Endothelial cell of umbilical vein (primary cell): ENCODE measurements at regions not wholly inside any gene's neighbourhood (a gene's known extent, or its start where the extent isn't known, plus 50 kb on each side); places are given as distances from the start of the nearest gene placed in this dataset.

Experiments
- BruUV-seq: library from RNA; stranded (reverse); fragments of 400-500 nt; replicated peaks from 2 replicates; lab custom pipeline; 2021; lab: Mats Ljungman, UMichigan
- CTCF ChIA-PET: fragments of 300-600, 350-600 bp; sonication (Branson Sonifier 250); formaldehyde crosslinking; loops from one replicate; lab custom pipeline; 2021; ENCODE audit warnings: antibody characterized with exemption, inconsistent platforms; lab: Charles Lee
- POLR2A ChIA-PET: fragments of 300-600, 350-600 bp; sonication (Branson Sonifier 250); formaldehyde crosslinking; loops from one replicate; lab custom pipeline; 2021; ENCODE audit warnings: antibody characterized with exemption, inconsistent platforms; lab: Charles Lee
- DNase-seq: peaks from one replicate; pipeline ENCODE4 v3.0.0-alpha.2; 2011; ENCODE audit warnings: low read depth, low spot score
- FAIRE-seq: peaks from 2 replicates; lab custom pipeline; 2011; peaks lifted over from hg19 to GRCh38; lab: Jason Lieb, UNC
- H2AFZ ChIP-seq: 2 replicates; pipeline ENCODE4 v1.6.0; 2012; ENCODE audit warnings: low read depth, low read length, control low read depth, inconsistent platforms
- H3K27ac ChIP-seq: 2 replicates; pipeline ENCODE4 v1.5.1; 2011; ENCODE audit warnings: low read depth, mild to moderate bottlenecking, control low read depth, low read length, moderate library complexity; ENCODE audit not compliant: insufficient read depth
- H3K27me3 ChIP-seq, 2 experiments: 2 replicates each; pipeline versions ENCODE4 v1.6.0 to v1.6.1; 2011; ENCODE audit warnings: low read length in 2 of 2, mixed read lengths in 1 of 2; ENCODE audit not compliant: control insufficient read depth in 2 of 2, insufficient read depth in 2 of 2
- H3K36me3 ChIP-seq, 2 experiments: 2 replicates in 1 of 2; 3 replicates in 1 of 2; pipeline ENCODE4 v1.5.1; 2011; ENCODE audit warnings: low read length in 2 of 2, mild to moderate bottlenecking in 1 of 2, moderate library complexity in 1 of 2; ENCODE audit not compliant: control insufficient read depth in 2 of 2, insufficient read depth in 2 of 2; ENCODE audit errors: extremely low read depth in 1 of 2
- H3K4me1 ChIP-seq: 3 replicates; pipeline ENCODE4 v1.5.1; 2011; ENCODE audit warnings: mild to moderate bottlenecking, low read length; ENCODE audit not compliant: control insufficient read depth, insufficient read depth; ENCODE audit errors: extremely low read depth
- H3K4me2 ChIP-seq: 2 replicates; pipeline ENCODE4 v1.6.1; 2011; ENCODE audit warnings: low read length, control low read depth, mixed read lengths; ENCODE audit not compliant: insufficient read depth
- H3K4me3 ChIP-seq, 3 experiments: fragments of 200-600 bp in 1 of 3; sonication (generic), shearing (Covaris generic) in 1 of 3; replicated peaks in 1 of 3; 2 replicates each; pipeline ENCODE4 v1.5.1; 2011 to 2016; ENCODE audit warnings: control low read depth in 3 of 3, low read length in 3 of 3, mild to moderate bottlenecking in 2 of 3, inconsistent platforms in 1 of 3, low read depth in 1 of 3, moderate library complexity in 1 of 3; ENCODE audit not compliant: insufficient read depth in 1 of 3
- H3K79me2 ChIP-seq: 2 replicates; pipeline ENCODE4 v1.6.0; 2012; ENCODE audit warnings: low read length, inconsistent platforms; ENCODE audit not compliant: control insufficient read depth, insufficient read depth
- H3K9ac ChIP-seq: replicated peaks from 2 replicates; pipeline ENCODE3; 2011; ENCODE audit warnings: low read length, control low read depth; ENCODE audit not compliant: insufficient read depth; ENCODE audit errors: extremely low read depth
- H3K9me1 ChIP-seq: replicated peaks from 3 replicates; pipeline ENCODE4 v1.6.0; 2011; ENCODE audit warnings: mild to moderate bottlenecking, low read length; ENCODE audit not compliant: control insufficient read depth, insufficient read depth; ENCODE audit errors: extremely low read depth
- H3K9me3 ChIP-seq: replicated peaks from 2 replicates; pipeline ENCODE4 v1.5.1; 2012; ENCODE audit warnings: low read length, inconsistent platforms; ENCODE audit not compliant: control insufficient read depth, insufficient read depth
- H4K20me1 ChIP-seq: replicated peaks from 2 replicates; pipeline ENCODE3; 2011; ENCODE audit warnings: mild to moderate bottlenecking, low read length; ENCODE audit not compliant: control insufficient read depth, insufficient read depth; ENCODE audit errors: extremely low read depth
- EZH2 ChIP-seq: IDR thresholded peaks from 2 replicates; pipeline ENCODE4 v1.6.1; 2012; ENCODE audit warnings: borderline replicate concordance, low read depth, mild to moderate bottlenecking, moderate library complexity, low read length, inconsistent platforms; ENCODE audit not compliant: severe bottlenecking
- FOS ChIP-seq: IDR thresholded peaks from 2 replicates; pipeline ENCODE4 v1.6.1; 2011; ENCODE audit warnings: mild to moderate bottlenecking, low read length, moderate library complexity, borderline replicate concordance; ENCODE audit not compliant: insufficient read depth
- JUN ChIP-seq: IDR thresholded peaks from 2 replicates; pipeline ENCODE4 v1.6.1; 2011; ENCODE audit warnings: borderline replicate concordance, low read depth; ENCODE audit not compliant: insufficient read length, insufficient read depth
- MYC ChIP-seq: IDR thresholded peaks from one replicate; pipeline ENCODE4 v1.6.1; 2011; ENCODE audit warnings: mild to moderate bottlenecking, low read depth, low read length
- POLR2AphosphoS5 ChIP-seq: IDR thresholded peaks from 2 replicates; pipeline ENCODE4 v1.6.1; 2012; ENCODE audit warnings: low read depth, mild to moderate bottlenecking, control low read depth, low read length, moderate library complexity; ENCODE audit not compliant: insufficient read depth
- dilution Hi-C: fragments of 300-500 bp; cut with MboI; formaldehyde crosslinking; loops from one replicate; pipeline ENCODE4 v1.15.0; 2019; ENCODE audit warnings: low sequenced_read_pairs; ENCODE audit not compliant: extremely low pct_ligation_motif_present
- intact Hi-C: fragments of 100-400 bp; cut with micrococcal nuclease; formaldehyde crosslinking; loops from one replicate; pipeline ENCODE4 v1.10.0; 2022
- TF ChIP-seq, protein P1 (sequence below): IDR thresholded peaks from 2 replicates; pipeline ENCODE4 v1.6.1; 2011; ENCODE audit not compliant: insufficient read depth, insufficient read length

DNA sequence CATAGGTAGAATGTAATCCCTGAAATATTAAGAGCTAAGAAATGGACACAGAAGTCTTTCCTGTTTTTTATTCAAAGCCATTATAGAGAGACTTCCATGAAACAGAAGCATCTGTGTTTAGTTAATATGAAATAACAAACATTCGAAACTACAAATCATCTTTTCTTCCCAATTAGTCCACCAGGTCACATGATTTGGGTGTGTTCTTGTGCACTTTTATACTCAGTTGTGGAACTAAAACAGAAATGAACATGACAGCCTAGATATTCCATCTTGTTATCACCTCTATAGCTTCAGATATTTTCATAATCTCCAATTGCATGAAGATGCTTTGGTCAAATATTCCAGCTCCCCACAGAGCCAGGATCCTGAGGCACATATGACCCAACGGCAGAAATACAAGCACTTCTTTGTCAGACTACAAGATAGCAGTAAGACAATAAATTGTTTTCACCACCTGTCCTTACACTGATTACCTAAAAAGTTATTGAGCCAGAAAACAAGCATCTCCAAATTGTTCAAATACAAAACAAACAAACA lies 116.8 kb upstream of the BEND6 start:
- TF ChIP-seq, protein P1, sequence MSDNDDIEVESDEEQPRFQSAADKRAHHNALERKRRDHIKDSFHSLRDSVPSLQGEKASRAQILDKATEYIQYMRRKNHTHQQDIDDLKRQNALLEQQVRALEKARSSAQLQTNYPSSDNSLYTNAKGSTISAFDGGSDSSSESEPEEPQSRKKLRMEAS = no peak
- TF ChIP-seq EZH2 (no peak), JUN (no peak), POLR2AphosphoS5 (no peak), FOS (no peak), MYC (no peak)
- peaks cover 93% of the 10 kb centered on the region for H3K79me2 ChIP-seq
- H3K9ac ChIP-seq = no peak overlapping the region
- H4K20me1 ChIP-seq = peaks cover 11% of the 10 kb centered on the region
- no TSS peak for BruUV-seq
- ChIA-PET CTCF (interaction anchor here (1.1 kb wide), 1 partner anchor 19 kb away, joined by 3 read pairs; no protein-coding TSS in a partner anchor), POLR2A (no interaction called here)
- no peaks in the 10 kb centered on the region for H3K9me3 ChIP-seq
- no peak for FAIRE-seq
- H3K9me1 ChIP-seq = no peaks in the 10 kb centered on the region
- H3K4me1 ChIP-seq = peaks cover 26% of the 10 kb centered on the region
- no peak overlapping the region for H3K27ac ChIP-seq
- no peak overlapping the region for H2AFZ ChIP-seq
- H3K4me2 ChIP-seq = no peak overlapping the region
- dilution Hi-C loops = no loop called here
- H3K4me3 ChIP-seq = no peak overlapping the region
- H3K27me3 ChIP-seq = no peaks in the 10 kb centered on the region
- DNase-seq = no peak
- intact Hi-C loops = no loop called here
- H3K36me3 ChIP-seq = no peaks in the 10 kb centered on the region

GRCh38 chr6:56837322-56837894 lies 117.5 kb upstream of the BEND6 start:
- H3K9me1 ChIP-seq = no peaks in the 10 kb centered on the region
- no peaks in the 10 kb centered on the region for H3K27me3 ChIP-seq
- H3K4me3 ChIP-seq = no peak overlapping the region
- intact Hi-C loops = no loop called here
- no peak overlapping the region for H3K4me2 ChIP-seq
- H2AFZ ChIP-seq = no peak overlapping the region
- CTCF ChIA-PET = interaction anchor here (1.1 kb wide), 1 partner anchor 18 kb away, joined by 3 read pairs; no protein-coding TSS in a partner anchor
- H3K27ac ChIP-seq = no peak overlapping the region
- H3K9me3 ChIP-seq = no peaks in the 10 kb centered on the region
- H4K20me1 ChIP-seq = peaks cover 11% of the 10 kb centered on the region
- no peak for TF ChIP-seq EZH2
- no peak for TF ChIP-seq FOS
- FAIRE-seq (no peak), DNase-seq (no peak)
- no peaks in the 10 kb centered on the region for H3K36me3 ChIP-seq
- POLR2A ChIA-PET = no interaction called here
- peaks cover 20% of the 10 kb centered on the region for H3K4me1 ChIP-seq
- H3K9ac ChIP-seq = no peak overlapping the region
- dilution Hi-C loops = no loop called here
- BruUV-seq = no TSS peak
- H3K79me2 ChIP-seq = peaks cover 90% of the 10 kb centered on the region
